ENCODE measurements at regions not wholly inside any gene's neighbourhood (a gene's known extent, or its start where the extent isn't known, plus 50 kb on each side); places are given as distances from the start of the nearest gene placed in this dataset.

GRCh38 chr2:104501929-104502328 lies 352.0 kb upstream of the POU3F3 start:
- in situ Hi-C loops (cut with HindIII; ENCODE audit: extremely low pct_ligation_motif_present, low pct_unique_long_range_greater_than_20kb) (no loop called here), intact Hi-C loops (cut with micrococcal nuclease; ENCODE audit: unreplicated experiment) (no loop called here)
- ATAC-seq: no peak
- BruUV-seq (replicated peaks): no TSS peak
- ChIA-PET POLR2A (no interaction called here), CTCF (ENCODE audit: low intra/inter-chr PET ratio, low total read pairs) (no interaction called here)
- FAIRE-seq: no peak
- Histone ChIP-seq H3K27me3 (ENCODE audit: control insufficient read depth in 1 of 2, insufficient read depth in 2 of 2, low read length in 2 of 2) (peaks cover 0 to 18% of the 10 kb centered on the region in 2 experiments; a peak in 3 of 5 replicates), H3K9me3 (ENCODE audit: low read length) (no peaks in the 10 kb centered on the region), H3K36me3 (replicated peaks in 1 of 2; ENCODE audit: control insufficient read depth in 1 of 2, insufficient read depth in 2 of 2, low read length in 2 of 2) (no peaks in the 10 kb centered on the region), H3K4me2 (ENCODE audit: low read depth, low read length) (no peak overlapping the region), H3K9ac (ENCODE audit: insufficient read depth, low read depth, low read length) (no peak overlapping the region), H3K4me3 (replicated peaks in 1 of 3; ENCODE audit: insufficient read depth in 1 of 3, low read depth in 2 of 3, low read length in 3 of 3) (no peak overlapping the region), H2AFZ (ENCODE audit: low read length) (no peak overlapping the region), H3K79me2 (ENCODE audit: insufficient read depth, low read length) (no peaks in the 10 kb centered on the region), H3K27ac (ENCODE audit: extremely low read length, insufficient read depth, low read length) (no peak overlapping the region), H4K20me1 (ENCODE audit: insufficient read depth, low read length) (no peaks in the 10 kb centered on the region), H3K4me1 (ENCODE audit: insufficient read depth, low read length) (no peaks in the 10 kb centered on the region)
- TF ChIP-seq ARHGAP35 (CRISPR knock-in tag; IDR thresholded peaks at IDR 0.05; ENCODE audit: borderline replicate concordance): no peak
- TF ChIP-seq CSRNP2 (CRISPR knock-in tag; conservative IDR thresholded peaks at IDR 0.05; ENCODE audit: low read depth): no peak
- no peak for TF ChIP-seq ZFX (CRISPR knock-in tag; IDR thresholded peaks at IDR 0.05; ENCODE audit: low read depth)
- no peak for TF ChIP-seq TBX3 (IDR thresholded peaks at IDR 0.05; ENCODE audit: borderline replicate concordance)
- no peak for TF ChIP-seq SNRNP70 (IDR thresholded peaks at IDR 0.05; ENCODE audit: low read depth, low read length)
- no peak for TF ChIP-seq RBM39 (IDR thresholded peaks at IDR 0.05; ENCODE audit: low read depth, low read length, poor library complexity, severe bottlenecking)
- no peak for TF ChIP-seq GATA4 (IDR thresholded peaks at IDR 0.05; ENCODE audit: borderline replicate concordance, low read depth)
- TF ChIP-seq ZNF740 (CRISPR knock-in tag; IDR thresholded peaks at IDR 0.05): no peak
- TF ChIP-seq ZNF530 (CRISPR knock-in tag; IDR thresholded peaks at IDR 0.05; ENCODE audit: low read depth): no peak
- no peak for TF ChIP-seq ZNF577 (CRISPR knock-in tag; IDR thresholded peaks at IDR 0.05; ENCODE audit: borderline replicate concordance, low read depth)
- no peak for TF ChIP-seq MED13 (CRISPR knock-in tag; IDR thresholded peaks at IDR 0.05)
- 41% methylated on average over 14 of the region's 14 CpGs for WGBS (ENCODE audit: low lambda C conversion rate)
- DNase-seq (ENCODE audit: low spot score): no peak

Data from HepG2 (cell line).